ENCODE measurements at regions not wholly inside any gene's neighbourhood (a gene's known extent, or its start where the extent isn't known, plus 50 kb on each side); places are given as distances from the start of the nearest gene placed in this dataset.

GRCh38 chr2:156132941-156133340 is 199.6 kb downstream of the NR4A2 start (continued):
- TF ChIP-seq ZNF148 (tag by site-specific recombination; IDR thresholded peaks at IDR 0.05; ENCODE audit: borderline replicate concordance), result no peak
- TF ChIP-seq ZNF175 (tag by site-specific recombination; IDR thresholded peaks at IDR 0.05), result no peak

- ChIA-PET CTCF (no interaction called here), POLR2A (no interaction called here)
- Histone ChIP-seq H3K27ac (ENCODE audit: extremely low read depth, low read depth, low read length) (no peak overlapping the region), H3K4me3 (ENCODE audit: low read depth, low read length) (no peak overlapping the region), H3K36me3 (ENCODE audit: control insufficient read depth in 2 of 2, insufficient read depth in 1 of 2, low read length in 2 of 2) (no peaks in the 10 kb centered on the region), H3K9me3 (ENCODE audit: control insufficient read depth, insufficient read depth, low read depth, low read length) (no peaks in the 10 kb centered on the region), H3K4me1 (ENCODE audit: control insufficient read depth, insufficient read depth, low read length) (no peaks in the 10 kb centered on the region)
- TF ChIP-seq ZNF214 (tag by site-specific recombination; IDR thresholded peaks at IDR 0.05; ENCODE audit: borderline replicate concordance), result no peak
- no peak for TF ChIP-seq GLIS1 (tag by site-specific recombination; IDR thresholded peaks at IDR 0.05)
- no peak for TF ChIP-seq ZNF350 (tag by site-specific recombination; IDR thresholded peaks at IDR 0.05)
- TF ChIP-seq FEZF1 (tag by site-specific recombination; IDR thresholded peaks at IDR 0.05), result no peak
- TF ChIP-seq ZNF610 (tag by site-specific recombination; IDR thresholded peaks at IDR 0.05; ENCODE audit: borderline replicate concordance), result no peak
- no peak for TF ChIP-seq ZNF426 (tag by site-specific recombination; IDR thresholded peaks at IDR 0.05)
- TF ChIP-seq GFI1B (tag by site-specific recombination; IDR thresholded peaks at IDR 0.05), result no peak
- TF ChIP-seq ZNF112 (tag by site-specific recombination; IDR thresholded peaks at IDR 0.05), result no peak
- TF ChIP-seq BCL6B (tag by site-specific recombination; IDR thresholded peaks at IDR 0.05), result no peak
- no peak for TF ChIP-seq ZNF423 (tag by site-specific recombination; IDR thresholded peaks at IDR 0.05)
- no peak for TF ChIP-seq ZFHX2 (tag by site-specific recombination; conservative IDR thresholded peaks at IDR 0.05)
- TF ChIP-seq PATZ1 (tag by site-specific recombination; IDR thresholded peaks at IDR 0.05), result no peak
- no peak for TF ChIP-seq HOXD13 (CRISPR knock-in tag; IDR thresholded peaks at IDR 0.05; ENCODE audit: borderline replicate concordance)
- no peak for TF ChIP-seq ZNF488 (tag by site-specific recombination; IDR thresholded peaks at IDR 0.05)
Measured at GRCh38 chr2:156132130-156132529, 200.4 kb downstream of the NR4A2 start.

- TF ChIP-seq ZBTB21 (tag by site-specific recombination; IDR thresholded peaks at IDR 0.05) (no peak), YY2 (tag by site-specific recombination; IDR thresholded peaks at IDR 0.05) (no peak), ZNF513 (tag by site-specific recombination; IDR thresholded peaks at IDR 0.05) (no peak), ZNF391 (tag by site-specific recombination; IDR thresholded peaks at IDR 0.05; ENCODE audit: borderline replicate concordance, low read depth) (no peak), ZNF48 (tag by site-specific recombination; IDR thresholded peaks at IDR 0.05) (no peak), ZFP3 (tag by site-specific recombination; IDR thresholded peaks at IDR 0.05; ENCODE audit: low read depth) (no peak), SETDB1 (IDR thresholded peaks at IDR 0.05; ENCODE audit: insufficient read length, low read length) (no peak), GLIS2 (tag by site-specific recombination; IDR thresholded peaks at IDR 0.05) (no peak)
- ChIA-PET POLR2A (interaction anchor here (0.6 to 0.9 kb wide), 2 partner anchors 205 to 265 kb away, joined by 3 to 8 read pairs; no protein-coding TSS in a partner anchor), CTCF (interaction anchor here (0.8 to 1.1 kb wide), 2 partner anchors 124 to 1064 kb away, joined by 3 to 4 read pairs; no protein-coding TSS in a partner anchor)
Measured at GRCh38 chr2:156129227-156129626, 203.3 kb downstream of the NR4A2 start.

More at GRCh38 chr2:156129227-156129626, 203.3 kb downstream of the NR4A2 start:
- Histone ChIP-seq H3K4me1 (ENCODE audit: control insufficient read depth, insufficient read depth, low read length) (no peaks in the 10 kb centered on the region; the same call in 1 of the 2 replicates), H3K9me3 (ENCODE audit: control insufficient read depth, insufficient read depth, low read depth, low read length) (no peaks in the 10 kb centered on the region), H3K36me3 (ENCODE audit: control insufficient read depth in 2 of 2, insufficient read depth in 1 of 2, low read length in 2 of 2) (no peaks in the 10 kb centered on the region), H3K4me3 (ENCODE audit: low read depth, low read length) (no peak overlapping the region), H3K27ac (ENCODE audit: extremely low read depth, low read depth, low read length) (no peak overlapping the region)
